ENCODE measurements at regions not wholly inside any gene's neighbourhood (a gene's known extent, or its start where the extent isn't known, plus 50 kb on each side); places are given as distances from the start of the nearest gene placed in this dataset.

DNA sequence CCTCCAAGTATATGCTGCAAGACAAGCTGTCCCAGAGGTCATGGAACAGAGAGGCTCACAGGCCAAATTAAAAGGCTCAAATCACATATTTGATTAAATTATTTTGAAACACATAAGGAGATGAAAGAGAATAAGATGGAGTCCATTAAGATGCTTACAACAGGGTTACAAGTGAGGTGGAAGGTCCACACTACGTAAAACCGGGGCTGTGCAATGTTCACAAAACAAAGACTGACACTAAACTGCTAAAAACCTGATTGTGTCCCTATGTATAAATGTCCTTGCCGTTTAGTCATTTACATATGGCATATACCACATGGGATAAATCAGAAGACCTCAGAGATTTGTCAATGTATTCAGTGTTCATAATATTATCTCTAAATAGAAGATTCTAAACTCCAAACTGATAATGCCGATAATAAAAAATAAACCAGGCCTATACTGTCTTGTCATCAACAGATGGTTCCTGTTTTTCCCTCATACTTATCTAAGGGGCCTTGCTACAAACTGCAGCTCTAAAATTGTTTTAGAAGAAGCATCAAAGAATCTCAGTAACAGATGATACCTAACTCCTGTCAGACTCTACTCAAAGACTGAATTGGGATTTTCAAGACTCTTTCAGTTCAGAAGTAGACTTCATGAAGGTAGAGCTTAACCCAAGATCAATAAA lies 51.8 kb upstream of the RIPOR2 start:
- no peak for DNase-seq (ENCODE audit: low read depth)

DNA sequence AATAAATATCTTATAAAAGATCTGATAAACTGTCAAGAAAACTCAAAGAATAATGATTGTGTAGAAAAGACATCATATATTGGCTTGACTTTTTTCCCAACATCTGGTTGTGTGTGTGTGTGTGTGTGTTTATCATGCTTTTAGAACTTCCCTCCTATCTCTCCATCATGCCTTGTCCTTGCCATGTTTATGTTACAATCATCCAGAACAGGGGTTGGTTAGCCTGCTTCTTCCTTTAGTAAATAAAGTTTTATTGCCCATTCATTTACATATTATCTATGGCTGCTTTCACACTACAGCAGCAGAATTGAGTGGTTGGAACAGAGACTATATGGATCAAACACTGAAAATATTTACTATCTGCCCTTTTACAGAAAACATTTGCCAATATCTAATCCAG lies 52.8 kb upstream of the RIPOR2 start:
- no peak for DNase-seq (ENCODE audit: low read depth)

DNA sequence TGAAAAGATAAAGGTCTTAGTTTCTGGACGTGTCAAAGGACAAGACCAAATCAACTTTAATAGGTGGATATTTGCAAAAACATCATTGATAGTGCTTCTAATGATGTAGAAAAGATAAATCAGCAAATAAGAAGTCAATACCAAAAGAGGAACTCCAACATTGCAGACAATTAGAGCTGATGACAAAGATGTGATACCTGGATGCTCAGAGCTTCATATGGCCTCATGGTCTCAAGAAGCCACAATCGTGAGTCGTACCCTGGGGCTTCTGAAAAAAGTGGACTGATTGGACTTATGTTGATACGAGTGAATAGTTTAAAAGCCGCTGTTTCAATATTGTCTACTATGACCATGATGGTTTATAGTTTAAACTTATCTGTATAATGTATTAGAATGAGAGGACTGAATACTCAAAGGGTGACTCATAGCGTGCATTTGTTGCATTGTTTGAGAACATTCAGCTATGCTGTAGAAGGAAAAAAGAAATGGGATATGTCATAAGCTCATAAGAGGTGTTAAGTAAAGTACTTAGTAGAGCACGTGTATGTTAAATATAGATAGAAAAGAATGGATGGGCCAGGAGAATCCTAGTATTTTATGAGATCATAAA lies 54.6 kb upstream of the RIPOR2 start:
- no peak for DNase-seq (ENCODE audit: low read depth)

DNA sequence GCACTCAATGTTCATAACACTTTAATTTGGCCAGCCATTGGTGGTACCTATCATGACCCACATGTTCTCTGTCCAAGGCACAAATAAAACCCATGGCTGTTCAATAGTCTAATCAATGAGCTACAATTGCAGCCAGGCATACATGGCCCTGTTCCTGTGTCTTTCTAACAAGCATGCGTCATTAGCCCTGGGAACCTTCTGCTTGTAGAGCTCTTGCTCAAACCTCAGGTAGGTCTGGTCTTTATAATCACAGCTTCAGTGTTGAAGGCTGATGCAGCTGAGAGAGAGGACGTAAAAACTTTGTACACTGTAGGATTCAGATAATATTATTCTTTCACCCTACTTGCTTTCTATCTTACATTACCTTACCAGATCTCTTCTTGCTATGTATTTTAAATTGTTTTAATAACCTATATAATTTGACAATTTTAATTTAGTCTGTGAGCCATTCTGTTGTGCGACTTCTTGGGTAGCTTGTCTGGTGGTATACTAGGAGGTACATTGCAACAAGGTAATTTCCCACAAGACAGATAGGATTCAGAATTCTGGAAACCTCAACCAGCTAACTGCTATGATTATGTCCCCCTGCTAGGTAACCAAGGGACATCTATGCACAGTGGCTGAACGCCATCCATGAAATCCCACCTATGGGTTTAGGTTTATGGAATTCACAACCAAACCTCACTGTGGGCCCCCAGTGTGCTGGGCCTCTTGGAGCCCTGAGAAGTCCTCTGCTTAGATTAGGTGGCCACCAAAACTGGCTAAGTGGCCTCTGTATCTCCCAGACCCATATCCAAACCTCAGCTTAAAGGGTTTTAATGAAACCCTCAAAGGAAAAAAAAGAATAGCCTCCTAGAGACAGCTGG lies 55.4 kb upstream of the RIPOR2 start:
- DNase-seq (ENCODE audit: low read depth) = no peak

- DNase-seq (ENCODE audit: low read depth) = peak; percentile 70
Observed at GRCh38 chr6:24991810-24992467, 56.2 kb upstream of the RIPOR2 start.

- DNase-seq (ENCODE audit: low read depth) = no peak
Observed at GRCh38 chr6:24994812-24995211, 59.1 kb upstream of the RIPOR2 start.

- DNase-seq (ENCODE audit: low read depth) = no peak
Observed at GRCh38 chr6:24995270-24995669, 59.5 kb upstream of the RIPOR2 start.

GRCh38 chr6:24996269-24996836 lies 60.6 kb upstream of the RIPOR2 start:
- no peak for DNase-seq (ENCODE audit: low read depth)

DNA sequence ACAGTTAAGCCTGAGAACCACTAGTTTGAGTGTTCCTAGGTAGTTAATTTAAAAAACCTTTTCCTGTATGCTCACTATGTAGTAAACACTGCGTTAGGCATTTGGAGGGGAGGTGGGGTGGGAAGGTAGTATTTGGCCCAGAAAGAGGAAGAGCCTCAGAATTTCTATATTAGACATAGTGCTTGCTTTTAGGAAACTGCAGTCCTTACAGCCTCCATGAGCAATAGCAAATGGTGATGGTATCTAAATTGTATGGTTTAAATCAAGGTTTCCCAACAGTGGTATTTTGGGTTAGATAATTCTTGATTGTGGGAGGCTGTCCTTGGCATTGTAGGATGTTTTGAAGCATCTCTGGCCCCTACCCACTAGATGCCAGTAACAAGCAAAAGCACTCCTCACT lies 61.5 kb upstream of the RIPOR2 start:
- no peak for DNase-seq (ENCODE audit: low read depth)

- DNase-seq (ENCODE audit: low read depth) = no peak
Observed at GRCh38 chr6:24997905-24998304, 62.1 kb upstream of the RIPOR2 start.

- no peak for DNase-seq (ENCODE audit: low read depth)
Observed at GRCh38 chr6:25002326-25003091, 66.7 kb upstream of the RIPOR2 start.

- DNase-seq (ENCODE audit: low read depth) = no peak
Observed at GRCh38 chr6:25004357-25004756, 68.6 kb upstream of the RIPOR2 start.

DNA sequence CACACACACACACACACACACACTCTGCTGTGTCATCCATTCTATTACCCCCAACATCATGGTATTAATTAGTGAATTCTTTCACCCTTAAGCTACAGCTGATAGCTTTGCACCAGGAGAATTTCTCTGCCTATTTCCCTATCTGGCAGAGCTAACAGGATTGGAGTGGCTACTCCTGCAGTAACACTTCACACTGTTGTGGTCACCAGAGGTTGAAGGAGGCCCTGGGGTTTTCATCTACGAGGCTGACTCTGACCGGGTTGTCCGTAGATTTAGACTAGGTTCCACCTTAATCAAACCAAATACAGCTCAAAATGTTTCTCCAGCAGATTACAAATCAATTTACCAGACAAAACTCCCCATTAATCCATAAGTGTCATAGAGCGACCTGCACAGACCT lies 69.2 kb upstream of the RIPOR2 start:
- DNase-seq (ENCODE audit: low read depth) = no peak

DNA sequence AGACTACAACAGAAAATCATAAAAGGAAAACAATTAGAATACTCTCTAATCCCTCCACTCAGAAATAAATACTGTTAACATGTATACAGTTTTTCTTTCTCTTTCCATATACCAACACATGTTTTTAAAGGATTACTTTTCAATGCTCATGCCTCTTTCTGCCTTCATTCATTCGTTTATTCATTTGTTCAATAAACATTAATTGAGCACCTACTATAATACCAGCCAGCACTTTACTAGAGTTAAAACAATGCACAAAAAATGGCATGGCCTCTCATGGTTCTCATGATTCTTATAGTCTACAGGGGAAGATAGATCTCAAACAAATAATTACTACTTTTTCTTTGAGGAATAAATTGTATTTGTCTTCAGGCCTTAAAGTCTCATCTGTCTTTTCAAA lies 70.3 kb upstream of the RIPOR2 start:
- no peak for DNase-seq (ENCODE audit: low read depth)

GRCh38 chr6:25006565-25007001 lies 70.8 kb upstream of the RIPOR2 start:
- no peak for DNase-seq (ENCODE audit: low read depth)

GRCh38 chr6:25007269-25007699 lies 71.5 kb upstream of the RIPOR2 start:
- no peak for DNase-seq (ENCODE audit: low read depth)

GRCh38 chr6:25008707-25009392 lies 73.1 kb upstream of the RIPOR2 start:
- no peak for DNase-seq (ENCODE audit: low read depth)

DNA sequence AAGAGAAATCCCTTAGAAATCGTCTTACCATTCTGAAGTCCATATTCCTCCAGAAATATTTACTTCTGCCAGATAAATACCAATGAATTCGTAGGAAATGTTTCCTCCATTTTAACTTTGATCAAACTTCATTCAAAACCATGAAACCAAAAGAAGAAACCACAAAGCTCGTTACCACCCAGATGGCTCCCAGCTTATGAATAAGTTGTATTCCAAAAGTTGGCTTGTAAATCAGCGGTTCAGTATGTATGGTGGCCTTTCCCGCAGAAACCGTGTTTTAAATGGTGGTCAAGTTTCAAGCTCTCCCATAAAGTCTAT lies 73.6 kb upstream of the RIPOR2 start:
- no peak for DNase-seq (ENCODE audit: low read depth)

DNA sequence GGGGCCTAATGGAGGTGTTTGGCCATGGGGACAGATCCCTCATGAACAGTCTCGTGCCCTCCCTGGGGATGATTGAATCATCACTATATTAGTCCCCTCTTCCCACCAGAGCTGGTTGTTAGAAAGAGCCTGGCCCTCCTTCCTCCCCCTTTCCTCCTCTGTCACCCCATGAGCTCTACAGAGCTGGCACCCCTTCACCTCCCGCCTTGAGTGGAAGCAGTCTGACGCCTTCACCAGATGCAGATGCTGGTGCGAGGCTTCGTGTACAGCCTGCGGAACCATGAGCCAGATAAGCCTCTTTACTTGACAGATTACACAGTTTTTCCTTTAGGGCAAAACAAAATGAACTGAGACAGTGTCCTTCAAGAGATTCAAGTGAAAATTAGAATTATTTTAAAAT lies 74.4 kb upstream of the RIPOR2 start:
- no peak for DNase-seq (ENCODE audit: low read depth)

DNA sequence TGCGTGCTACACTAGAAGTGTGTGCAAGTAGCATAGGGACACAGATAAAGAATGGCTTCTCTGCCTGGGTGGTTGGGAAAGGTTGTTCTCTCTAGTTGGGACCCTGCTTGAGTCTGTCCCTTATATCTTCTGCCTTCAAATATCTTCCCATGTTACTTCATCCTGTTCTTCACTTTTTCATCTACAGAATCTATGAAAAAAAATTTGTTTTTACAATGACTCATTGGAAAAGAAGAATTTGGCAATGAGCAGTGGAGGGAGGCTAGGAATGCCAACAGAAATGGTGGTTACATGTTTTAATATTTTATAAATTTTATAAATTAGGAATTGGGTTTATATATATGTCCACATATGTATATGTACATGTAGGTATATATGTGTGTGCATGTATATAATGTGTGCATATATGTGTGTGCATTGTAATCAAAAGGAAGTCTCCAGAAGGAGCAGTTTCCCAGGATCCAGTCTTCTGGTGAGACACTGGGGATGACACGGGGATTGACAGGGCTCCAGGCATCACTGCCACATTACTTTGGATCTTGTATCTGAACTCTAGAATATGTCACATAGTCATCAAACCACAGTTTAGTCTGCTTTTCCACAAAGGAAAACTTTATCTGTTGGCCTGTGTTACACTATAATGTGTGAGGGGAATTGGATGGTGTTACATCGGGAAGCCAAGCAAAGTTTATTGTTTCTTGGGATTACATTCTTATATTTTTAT lies 75.3 kb upstream of the RIPOR2 start:
- no peak for DNase-seq (ENCODE audit: low read depth)
